NCI-H526 treated with DMSO at 0.1 percent for 48 hours (cell line): ENCODE measurements at regions not wholly inside any gene's neighbourhood (a gene's known extent, or its start where the extent isn't known, plus 50 kb on each side); places are given as distances from the start of the nearest gene placed in this dataset.

Experiments
- DNase-seq: peaks from one replicate; lab custom pipeline; 2025; lab: John Stamatoyannopoulos, UW

DNA sequence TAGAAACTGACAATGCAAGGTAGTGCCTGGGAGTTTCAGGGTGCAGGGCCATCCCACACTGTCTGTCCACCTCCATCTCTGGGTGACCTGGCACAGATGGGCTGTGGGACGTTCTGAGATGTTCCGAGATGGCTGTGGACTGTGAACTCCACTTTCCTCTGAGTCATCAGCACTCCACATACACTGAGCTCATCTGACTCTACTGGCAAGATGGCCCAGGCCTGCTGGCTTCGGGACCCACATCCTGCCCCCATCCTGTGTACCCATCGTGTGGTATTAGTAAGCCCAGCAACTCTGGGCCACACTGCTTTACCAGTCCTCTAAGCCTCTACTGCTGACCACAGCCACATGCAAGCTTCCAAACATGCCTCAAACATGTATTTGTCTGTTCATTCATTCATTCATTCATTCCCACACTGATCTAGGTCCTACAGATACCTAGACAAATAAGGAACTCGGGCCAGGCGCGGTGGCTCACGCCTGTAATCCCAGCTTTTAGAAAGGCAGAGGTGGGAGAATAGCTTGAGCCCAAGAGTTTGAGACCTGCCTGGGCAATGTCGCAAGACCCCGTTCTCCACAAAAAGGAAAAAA, 124.8 kb upstream of the CXCR4 start:
- no peak for DNase-seq

DNA sequence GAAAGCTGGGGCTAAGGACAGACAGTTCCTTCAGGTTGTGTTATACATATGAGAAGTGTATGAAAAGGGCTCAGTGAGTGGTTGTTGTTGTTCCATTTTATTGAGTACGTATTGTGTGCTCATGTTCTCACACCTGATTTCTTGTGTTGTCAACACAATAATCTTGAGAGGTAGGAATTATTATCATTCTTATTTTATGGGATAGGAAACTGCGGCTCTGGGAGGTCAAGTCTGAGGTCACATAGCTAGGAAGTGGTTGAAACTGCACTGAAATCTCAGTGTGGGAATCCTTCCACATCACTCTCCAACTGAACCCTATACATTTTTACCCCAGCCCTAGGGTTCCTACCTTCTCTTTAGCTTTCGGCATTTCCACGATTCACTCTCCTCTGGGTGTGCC, 124.2 kb upstream of the CXCR4 start:
- no peak for DNase-seq

DNA sequence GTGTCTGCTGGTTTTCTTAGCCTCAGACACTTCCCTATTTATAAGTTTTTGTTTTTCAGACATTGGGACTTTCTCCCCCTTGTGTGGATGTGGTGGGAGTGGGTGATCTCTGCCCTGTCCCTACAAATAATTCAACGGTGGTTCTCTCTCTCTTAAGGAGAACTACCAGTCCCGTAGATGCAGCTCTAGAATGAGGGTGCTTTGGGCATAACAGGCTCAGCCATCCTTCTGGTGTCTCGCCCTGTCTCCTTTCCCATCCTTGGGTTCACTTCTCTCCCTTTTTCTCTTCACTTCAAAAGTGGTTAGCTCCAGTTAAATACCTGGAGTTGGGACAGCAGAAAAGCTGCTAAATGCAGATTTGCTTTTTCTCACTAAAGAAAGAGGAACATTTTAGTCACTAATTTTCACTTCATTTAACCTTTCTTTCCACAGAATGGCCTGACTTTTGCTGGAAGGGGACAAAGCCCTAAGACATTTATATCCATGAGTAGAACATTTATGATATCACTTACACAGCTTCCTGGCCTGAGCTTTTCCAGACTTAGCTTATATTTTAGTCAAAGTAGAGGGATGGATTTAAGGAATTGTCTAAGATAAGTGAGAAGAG, 121.2 kb upstream of the CXCR4 start:
- no peak for DNase-seq

DNA sequence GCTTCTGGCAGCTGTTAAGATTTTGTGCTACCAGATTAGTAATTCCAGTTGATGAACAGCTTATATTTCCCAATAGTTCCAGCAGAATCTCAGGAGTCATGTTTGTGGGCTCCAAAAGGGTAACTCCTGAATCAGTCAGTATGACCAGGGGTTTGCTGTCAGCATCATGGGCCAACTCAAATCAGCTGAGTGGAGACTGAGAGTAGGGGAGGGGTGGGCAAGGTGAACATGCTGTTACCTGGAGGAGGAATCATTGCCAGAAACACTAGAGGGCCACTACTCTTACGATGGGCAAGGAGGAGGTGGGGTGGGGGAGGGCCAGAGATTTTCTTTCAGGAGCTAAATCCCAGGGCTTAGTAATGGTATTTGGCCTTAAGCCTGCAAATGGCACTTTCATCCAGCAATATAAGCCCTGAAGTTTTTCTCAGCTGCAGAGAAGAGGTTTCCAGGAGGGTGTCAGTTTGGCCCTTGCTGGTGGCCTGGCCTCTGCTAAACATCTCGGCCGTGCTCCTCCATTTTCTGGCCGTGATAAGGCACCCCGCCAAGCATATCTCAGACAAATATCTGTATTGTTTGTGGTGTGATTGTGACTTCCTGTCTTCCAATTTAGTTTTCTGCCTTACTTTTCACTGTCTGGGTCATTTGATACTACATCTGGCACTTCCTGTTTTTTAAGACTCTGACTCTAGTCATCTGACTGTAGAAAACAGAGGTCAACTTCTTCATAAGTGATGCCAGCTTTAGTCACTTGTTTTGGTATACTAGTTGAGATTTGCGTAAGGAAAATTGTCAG, 120.5 kb upstream of the CXCR4 start:
- DNase-seq: no peak

DNA sequence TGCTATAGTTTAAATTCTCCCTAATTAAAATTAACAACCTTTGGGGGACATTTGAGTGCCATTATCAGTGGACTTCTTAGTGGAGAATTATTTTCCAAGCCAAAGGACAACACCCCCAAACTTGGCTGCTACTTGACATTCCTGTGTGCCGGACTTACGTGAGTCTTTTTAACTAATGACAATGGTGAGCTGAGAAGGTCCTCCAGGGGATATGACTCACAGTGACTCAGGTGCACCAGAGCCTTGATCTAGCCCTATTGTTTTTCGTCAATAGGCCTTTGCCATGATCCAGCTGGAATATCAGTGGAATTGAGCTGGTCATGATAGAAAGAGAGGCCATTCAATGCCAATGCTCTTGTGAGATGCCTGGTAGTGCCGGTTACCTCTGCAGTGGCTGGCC, 118.1 kb upstream of the CXCR4 start:
- DNase-seq: no peak

DNA sequence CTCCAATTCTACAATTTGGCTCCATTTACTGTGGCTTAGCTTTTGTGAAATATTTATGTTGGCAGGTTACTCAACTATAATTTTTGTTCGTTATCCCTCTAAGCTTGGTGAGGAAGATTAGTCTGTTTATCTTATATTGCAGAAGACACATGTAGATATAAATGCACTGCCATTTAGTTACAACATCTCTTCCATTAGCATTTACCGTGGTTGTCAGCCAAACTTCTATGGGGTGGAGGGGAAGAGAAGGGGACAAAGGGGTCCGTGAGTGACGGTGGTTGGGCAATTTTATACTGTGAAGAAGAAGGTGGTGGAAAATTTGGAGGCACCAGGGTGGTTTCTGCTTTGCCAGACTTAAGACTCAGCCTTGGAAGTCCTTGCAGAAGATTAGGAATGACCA, 117.6 kb upstream of the CXCR4 start:
- DNase-seq: no peak

DNA sequence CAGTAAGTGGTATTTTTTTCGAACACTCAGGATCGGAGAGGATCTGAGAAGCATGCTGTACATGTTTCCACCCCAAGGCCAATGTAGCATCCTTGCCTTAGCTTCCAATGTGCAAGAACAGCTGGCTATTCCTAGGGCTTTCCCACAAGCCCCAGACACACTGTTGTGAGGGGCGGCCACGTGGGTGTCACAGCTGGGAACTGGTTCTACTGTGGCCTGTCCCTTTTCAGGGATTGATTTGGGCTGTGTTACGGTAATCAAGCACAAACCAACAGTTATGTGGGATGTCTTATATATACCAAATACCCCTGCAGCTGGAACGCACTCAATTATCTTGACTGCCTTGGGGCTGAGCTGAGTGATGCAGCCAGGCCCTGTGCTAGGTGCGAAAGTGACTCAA, 116.3 kb upstream of the CXCR4 start:
- DNase-seq: no peak

DNA sequence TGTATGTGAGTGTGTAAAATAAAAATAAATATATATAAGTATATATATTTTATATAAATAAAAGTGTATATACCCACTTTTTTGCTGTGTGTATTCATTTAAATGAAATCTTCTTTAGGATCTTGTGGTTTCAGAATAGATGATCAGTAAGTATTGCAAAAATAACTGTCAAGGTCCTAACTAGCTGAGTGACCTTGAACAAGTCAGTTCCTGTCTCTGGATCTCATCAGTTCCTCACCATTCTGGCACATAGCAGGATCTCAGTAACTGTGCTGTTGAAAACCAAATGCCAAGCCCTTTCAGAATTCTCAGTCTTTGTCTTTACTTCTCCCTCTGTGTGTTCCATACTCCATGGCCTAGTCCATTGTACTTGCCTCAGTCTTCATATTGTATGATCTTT, 115.3 kb upstream of the CXCR4 start:
- DNase-seq: no peak

DNA sequence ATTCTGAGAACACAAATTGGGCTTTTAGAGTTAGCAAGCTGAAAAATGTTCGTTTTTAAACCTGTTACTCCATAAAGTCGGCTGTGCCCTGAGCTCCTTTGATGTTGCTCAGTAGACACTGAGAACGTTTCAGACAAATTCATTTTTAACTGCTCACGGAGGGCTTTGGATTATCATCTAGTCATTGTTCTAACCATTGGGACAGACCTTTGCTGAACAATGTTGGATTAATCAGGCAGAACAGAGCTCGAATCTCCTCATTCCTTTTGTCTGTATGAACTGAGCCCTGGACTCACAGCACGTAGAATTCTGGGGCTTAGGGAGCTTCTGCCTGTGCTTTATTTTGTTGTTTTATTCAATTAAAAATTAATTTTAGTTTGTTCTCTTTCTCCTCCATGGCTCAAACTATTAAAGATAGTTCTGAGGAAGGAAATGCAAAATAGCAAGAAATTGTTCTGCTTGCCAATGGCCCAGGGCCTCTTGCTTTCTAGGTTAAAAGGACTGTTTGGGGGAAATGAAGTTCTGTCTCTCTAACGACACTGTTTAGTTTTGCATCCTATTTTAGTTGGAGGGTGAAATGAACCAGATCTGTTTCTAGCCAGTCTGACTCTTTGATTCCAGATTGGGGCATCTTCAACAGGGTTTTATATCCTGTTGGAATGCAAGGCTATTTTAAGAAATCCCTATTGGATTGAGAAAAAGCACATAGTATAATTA, 114.7 kb upstream of the CXCR4 start:
- no peak for DNase-seq

DNA sequence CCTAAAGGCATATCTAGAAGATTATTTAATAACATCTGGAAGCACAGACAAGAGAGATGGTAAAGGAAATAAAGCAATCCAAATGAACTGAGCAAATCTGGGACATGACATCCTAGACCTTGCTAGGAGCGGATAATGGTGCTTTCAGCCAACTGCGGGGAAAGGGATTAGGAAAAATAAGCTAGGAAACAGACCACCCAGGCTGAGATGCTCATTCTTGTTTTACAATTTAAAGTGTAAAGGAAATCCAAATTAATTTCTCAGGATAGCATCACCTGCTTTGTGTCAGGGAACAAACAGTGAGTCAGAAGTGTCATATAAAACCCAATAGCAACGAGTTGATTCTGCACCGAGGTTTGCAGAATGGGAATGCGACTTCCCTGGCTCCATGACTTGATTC, 112.5 kb upstream of the CXCR4 start:
- no peak for DNase-seq

DNA sequence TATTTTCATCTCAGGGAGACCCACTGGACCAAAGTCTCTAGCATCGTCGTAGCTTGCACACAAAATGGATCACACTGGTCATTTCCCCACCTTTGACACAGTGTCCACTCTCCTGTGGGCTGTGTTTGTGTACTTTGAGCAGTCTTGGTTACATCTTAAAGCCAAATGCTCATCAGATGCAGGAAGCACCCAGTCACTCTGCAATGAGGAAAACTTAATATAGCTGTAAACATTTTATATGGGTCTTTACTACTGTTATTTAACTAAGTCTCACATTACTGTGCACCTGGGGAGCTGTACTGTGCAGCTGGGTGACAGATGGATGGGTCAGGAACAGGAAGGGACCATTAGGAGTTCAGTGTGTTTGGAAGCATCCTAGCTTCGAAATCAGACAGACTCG, 109.0 kb upstream of the CXCR4 start:
- no peak for DNase-seq

DNA sequence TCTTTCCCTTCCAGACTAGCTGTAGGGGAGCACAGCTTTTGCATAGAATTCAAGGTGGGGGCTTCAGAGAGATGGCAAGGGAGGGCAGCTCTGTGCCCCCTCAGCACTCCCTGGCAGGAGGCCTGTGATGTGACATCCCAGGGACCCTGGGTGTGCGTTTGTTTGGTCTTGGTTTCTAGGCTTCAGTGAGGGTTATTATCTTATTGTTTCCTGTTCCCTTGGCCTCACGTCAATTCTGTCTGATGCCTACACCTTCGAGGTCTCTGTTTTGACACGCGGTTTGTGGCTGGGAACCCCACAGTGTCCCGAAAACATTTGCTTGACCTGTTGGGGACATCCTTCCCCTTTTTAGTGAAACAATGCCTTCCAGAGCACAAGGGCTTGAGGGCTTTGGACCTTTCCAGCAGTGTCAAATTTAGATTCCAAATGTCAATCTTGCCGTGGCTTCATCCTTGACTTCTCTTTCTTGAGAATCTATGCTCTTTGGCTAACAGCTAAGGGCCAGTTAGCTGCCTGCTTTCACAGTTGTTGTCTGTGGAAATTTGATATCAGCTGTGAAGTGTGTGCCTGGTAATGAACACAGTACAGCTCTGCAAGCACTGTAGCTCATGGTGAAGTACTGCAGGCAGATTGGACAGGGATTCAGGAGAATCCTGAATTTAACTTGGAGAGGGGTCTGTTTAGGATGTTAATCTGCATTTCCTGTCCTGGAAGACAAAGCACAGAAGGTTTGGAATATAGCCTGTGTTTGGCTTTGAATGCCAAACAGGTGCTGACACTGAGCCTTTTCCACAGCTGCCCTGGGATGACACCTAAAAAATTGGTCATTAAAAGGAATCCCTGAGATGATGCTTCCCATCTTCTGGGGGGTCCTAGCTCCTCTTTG, 108.2 kb upstream of the CXCR4 start:
- DNase-seq: no peak

DNA sequence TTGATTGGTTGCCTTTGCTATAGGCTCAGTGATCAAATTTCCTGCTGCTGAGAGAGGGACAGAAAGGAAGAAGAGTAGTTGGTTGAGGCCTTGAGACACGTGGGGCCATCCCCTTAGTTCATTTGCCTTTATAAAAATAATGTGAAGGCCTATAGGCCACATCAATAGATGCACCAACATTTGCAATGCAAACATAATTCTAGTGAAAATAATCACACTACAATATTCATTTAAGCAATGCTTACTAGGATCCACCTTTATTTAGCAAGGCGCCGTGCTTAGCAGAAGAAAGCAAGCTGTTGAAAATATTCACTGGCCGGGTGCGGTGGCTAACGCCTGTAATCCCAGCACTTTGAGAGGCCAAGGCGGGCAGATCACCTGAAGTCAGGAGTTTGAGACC, 105.3 kb upstream of the CXCR4 start:
- no peak for DNase-seq

DNA sequence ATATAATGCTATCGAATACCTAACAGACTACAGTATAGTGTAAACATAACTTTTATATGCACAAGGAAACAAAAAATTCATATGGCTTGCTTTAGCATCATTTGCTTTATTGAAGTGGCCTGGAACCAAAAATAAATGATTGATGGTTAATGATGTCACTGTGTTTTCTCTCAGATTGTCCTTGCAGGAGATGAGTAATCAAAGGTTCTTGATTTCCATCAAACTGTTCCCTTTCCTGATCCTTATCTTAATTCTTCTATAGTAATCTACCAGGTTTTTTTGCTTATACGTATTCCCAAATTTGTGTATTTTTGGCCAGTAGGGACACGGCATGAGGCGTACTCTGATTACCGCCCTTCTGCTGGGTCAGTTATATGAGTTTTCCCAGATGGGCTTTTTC, 104.9 kb upstream of the CXCR4 start:
- DNase-seq: no peak

DNA sequence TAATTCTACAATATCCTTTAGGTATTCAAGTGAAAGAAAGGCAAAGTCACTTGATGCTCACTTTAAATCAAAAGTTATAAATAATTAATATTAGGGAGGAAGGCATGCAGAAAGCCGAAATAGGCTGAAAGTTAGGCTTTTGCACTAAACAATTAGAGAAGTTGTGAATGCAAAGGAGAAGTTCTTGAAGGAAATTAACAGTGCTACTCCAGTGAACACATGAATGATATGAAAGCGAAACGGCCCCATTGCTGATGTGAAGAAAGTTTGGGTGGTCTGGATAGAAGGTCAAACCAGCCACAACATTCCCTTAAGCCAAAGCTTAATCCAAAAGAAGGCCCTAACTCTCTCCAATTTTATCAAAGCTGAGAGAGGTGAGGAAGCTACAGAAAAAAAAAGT, 103.1 kb upstream of the CXCR4 start:
- DNase-seq: no peak

DNA sequence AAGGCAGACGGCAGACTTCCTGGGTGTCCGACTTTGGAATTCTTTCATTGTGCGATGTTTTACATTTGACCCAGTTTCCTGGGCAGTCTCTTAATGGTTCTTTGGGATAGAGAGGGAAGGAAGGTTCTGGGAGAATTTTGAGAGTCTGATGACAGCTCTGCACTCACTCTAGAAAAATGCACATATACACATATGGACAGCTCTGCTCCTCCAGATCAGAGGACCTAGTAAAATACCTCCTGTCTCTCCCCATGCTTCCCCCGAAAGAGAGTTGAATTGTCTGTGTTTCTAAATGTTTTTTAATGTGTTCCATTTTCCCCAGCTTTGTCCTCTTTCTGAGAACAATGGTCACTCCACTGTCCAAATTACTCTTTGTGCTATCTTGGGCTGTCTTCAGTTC, 102.0 kb upstream of the CXCR4 start:
- DNase-seq: no peak

DNA sequence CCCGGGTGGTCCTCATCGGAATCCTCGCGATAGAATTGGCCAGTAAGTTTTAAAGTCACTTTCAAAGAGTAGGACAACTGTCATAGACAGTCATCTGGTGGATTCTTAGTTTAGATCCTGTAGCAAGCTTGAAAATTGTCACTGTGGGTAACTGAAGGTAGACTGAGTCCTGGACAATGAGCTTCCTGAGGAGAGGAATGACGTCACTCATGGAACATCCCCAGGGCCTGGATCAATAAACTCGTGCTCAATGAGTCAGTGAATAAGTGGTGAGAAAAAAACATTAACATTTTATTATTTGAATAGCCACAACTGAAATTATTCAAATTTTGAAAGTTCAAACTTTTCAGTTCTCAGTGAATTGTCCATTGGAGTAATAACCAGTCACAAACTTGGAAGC, 101.4 kb upstream of the CXCR4 start:
- DNase-seq: no peak

DNA sequence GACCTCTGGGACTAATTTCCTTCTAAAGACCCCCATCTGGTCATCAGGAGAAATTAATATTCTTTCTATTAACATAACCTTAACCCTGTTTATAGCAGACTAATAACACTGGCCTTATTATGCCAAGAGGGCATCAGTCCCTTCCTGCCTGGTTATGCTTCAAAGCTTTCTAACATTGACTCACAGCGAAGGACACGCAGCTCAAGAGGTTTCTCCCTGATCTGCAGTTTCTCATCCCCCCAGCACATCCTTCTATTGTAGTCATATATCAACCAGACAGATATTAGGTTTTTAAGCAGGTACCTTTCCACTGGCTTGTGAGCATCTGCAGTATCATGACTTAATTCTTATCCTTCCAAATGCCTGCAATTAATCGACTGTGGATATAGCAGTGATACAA, 100.0 kb upstream of the CXCR4 start:
- DNase-seq: no peak

DNA sequence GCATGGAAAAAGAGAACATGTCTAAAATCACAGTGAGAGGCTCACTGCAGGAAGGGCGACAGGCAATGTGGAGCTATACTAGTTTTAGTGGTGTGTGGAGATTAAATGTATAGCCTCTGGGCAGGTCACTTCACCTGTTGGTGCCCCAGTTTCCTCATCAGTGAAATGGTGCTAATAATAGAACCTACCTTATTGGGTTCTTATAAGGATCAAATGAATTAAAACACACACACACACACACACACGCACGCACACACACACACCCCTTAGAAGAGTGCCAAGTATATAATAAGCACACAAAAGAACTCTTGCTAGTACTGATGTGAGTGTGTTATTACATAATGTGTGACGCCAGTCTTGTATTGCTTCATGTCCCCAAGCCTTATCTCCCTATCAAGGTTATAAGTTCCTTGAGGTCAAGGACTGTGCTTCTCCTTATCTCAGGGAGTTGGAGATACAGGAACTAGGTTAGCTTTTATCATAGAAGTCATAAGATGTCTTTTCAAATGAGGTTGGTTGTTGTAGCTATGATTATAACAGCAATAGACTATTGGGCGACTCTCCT, 98.0 kb upstream of the CXCR4 start:
- no peak for DNase-seq

DNA sequence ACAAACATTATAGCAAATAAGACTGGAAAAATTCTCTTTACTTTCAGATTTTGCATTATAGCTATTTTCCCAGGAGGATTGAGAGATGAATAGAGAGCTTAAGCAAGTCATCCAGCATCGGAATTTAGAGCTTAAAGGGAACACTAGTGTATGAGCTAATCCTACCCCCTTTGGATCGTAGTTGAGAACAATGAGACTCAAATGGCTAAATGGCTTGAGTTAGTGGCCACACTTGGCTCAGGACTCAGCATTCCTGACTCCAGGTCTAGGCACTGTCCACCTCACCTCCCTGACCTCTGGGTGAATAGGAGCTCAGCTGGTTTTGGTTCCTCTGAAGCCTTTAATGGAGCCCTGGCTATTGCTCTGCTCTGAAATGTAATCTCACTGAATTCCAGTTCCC, 97.5 kb upstream of the CXCR4 start:
- DNase-seq: no peak

DNA sequence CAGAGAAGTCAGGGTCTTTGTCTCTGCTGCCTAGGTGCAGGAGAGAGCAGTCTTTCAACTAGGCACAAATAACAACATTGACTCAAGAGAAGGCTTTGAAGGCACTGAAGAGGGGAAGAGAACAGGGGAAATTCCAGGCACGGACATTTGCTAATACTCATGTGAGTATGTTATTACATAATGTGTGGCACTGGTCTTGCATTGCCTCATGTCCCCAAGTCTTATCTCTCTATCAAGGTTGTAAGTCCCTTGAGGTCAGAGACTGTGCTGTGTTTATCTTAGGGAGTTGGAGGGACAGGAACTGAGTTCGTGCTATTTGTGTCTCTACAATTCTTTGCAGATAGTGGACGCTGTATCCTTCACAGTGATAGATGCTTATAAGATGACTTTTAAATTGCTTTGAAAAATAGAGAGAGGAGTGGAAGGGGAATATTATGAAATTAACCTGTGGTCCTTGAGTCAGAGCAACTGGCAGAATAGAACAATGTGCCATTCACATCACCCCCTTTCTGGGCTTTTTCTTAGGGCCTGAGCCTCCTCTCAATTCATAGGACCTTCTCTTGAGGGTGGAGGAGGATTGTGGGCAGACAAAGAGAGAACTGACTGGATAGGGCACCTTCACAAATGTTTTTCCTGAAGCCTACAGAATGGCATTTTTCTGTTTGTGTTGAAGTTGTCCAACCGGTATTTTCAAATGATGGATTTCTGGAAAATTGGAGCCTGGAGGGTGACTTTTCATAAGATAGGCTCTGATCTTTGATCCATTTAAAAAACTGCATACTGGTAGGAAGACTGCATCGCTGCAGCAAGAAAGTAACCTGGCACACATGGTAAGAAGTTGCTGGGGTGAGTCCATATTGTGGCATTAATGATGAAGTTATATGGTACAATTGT, 96.6 kb upstream of the CXCR4 start:
- no peak for DNase-seq
